Jurkat, Clone E6-1 (cell line): ENCODE measurements at regions not wholly inside any gene's neighbourhood (a gene's known extent, or its start where the extent isn't known, plus 50 kb on each side); places are given as distances from the start of the nearest gene placed in this dataset.
A peak's percentile ranks its signal among the peaks of the same experiment; 100 is the strongest.
"Not testable (repeated sequence)": the region's sequence is repeated elsewhere in the genome, so short reads cannot be mapped to it uniquely, and the experiment has no call there.

ENCODE experiments used
- DNase-seq: peaks from one replicate; pipeline ENCODE4 v3.0.0-alpha.2; 2011; ENCODE audit warnings: low read depth, low spot score
- H3K4me3 ChIP-seq: 2 replicates; pipeline ENCODE4 v1.5.1; 2011; ENCODE audit warnings: mild to moderate bottlenecking, low read length, control low read depth, moderate library complexity

GRCh38 chr3:27632431-27633223 is 89.5 kb downstream of the EOMES start:
- DNase-seq: no peak
- H3K4me3 ChIP-seq: no peak overlapping the region

- no peak overlapping the region for H3K4me3 ChIP-seq
- DNase-seq: no peak
These were observed 91.2 kb downstream of the EOMES start for GRCh38 chr3:27630885-27631284.

- no peak overlapping the region for H3K4me3 ChIP-seq
- DNase-seq: no peak
These were observed 92.8 kb downstream of the EOMES start for GRCh38 chr3:27629366-27629765.

GRCh38 chr3:27628026-27628750 is 93.9 kb downstream of the EOMES start:
- no peak overlapping the region for H3K4me3 ChIP-seq
- peak; percentile 8 for DNase-seq

- no peak overlapping the region for H3K4me3 ChIP-seq
These were observed 95.5 kb downstream of the EOMES start for GRCh38 chr3:27626596-27627118.

GRCh38 chr3:27625864-27626263 is 96.3 kb downstream of the EOMES start:
- DNase-seq: no peak
- H3K4me3 ChIP-seq: no peak overlapping the region

More at GRCh38 chr3:27626596-27627118, 95.5 kb downstream of the EOMES start:
- DNase-seq: no peak

GRCh38 chr3:27623085-27623753 is 98.9 kb downstream of the EOMES start:
- no peak overlapping the region for H3K4me3 ChIP-seq
- DNase-seq: no peak

GRCh38 chr3:27617552-27617951 is 104.6 kb downstream of the EOMES start:
- DNase-seq: no peak
- no peak overlapping the region for H3K4me3 ChIP-seq

GRCh38 chr3:27616031-27616430 is 106.1 kb downstream of the EOMES start:
- H3K4me3 ChIP-seq: no peak overlapping the region
- no peak for DNase-seq

- DNase-seq: no peak
- no peak overlapping the region for H3K4me3 ChIP-seq
These were observed 106.6 kb downstream of the EOMES start for GRCh38 chr3:27615555-27615954.

- no peak overlapping the region for H3K4me3 ChIP-seq
- no peak for DNase-seq
These were observed 107.5 kb downstream of the EOMES start for GRCh38 chr3:27614592-27614991.

- H3K4me3 ChIP-seq: no peak overlapping the region
- no peak for DNase-seq
These were observed 108.2 kb downstream of the EOMES start for GRCh38 chr3:27613846-27614500.

GRCh38 chr3:27610800-27611525 is 111.2 kb downstream of the EOMES start:
- DNase-seq: no peak

GRCh38 chr3:27607370-27607769 is 114.8 kb downstream of the EOMES start:
- DNase-seq: no peak
- no peak overlapping the region for H3K4me3 ChIP-seq

More at GRCh38 chr3:27610800-27611525, 111.2 kb downstream of the EOMES start:
- no peak overlapping the region for H3K4me3 ChIP-seq

- no peak for DNase-seq
- H3K4me3 ChIP-seq: no peak overlapping the region
These were observed 115.6 kb downstream of the EOMES start for GRCh38 chr3:27606537-27606936.

- not testable (repeated sequence) for H3K4me3 ChIP-seq, DNase-seq
These were observed 117.1 kb upstream of the SLC4A7 start for GRCh38 chr3:27601311-27601710.

- H3K4me3 ChIP-seq, DNase-seq: not testable (repeated sequence)
These were observed 115.6 kb upstream of the SLC4A7 start for GRCh38 chr3:27599741-27600140.

GRCh38 chr3:27596921-27597320 is 112.7 kb upstream of the SLC4A7 start:
- no peak for DNase-seq
- no peak overlapping the region for H3K4me3 ChIP-seq
